ENCODE measurements at regions not wholly inside any gene's neighbourhood (a gene's known extent, or its start where the extent isn't known, plus 50 kb on each side); places are given as distances from the start of the nearest gene placed in this dataset.

GRCh38 chr9:73234008-73234360 lies 82.3 kb downstream of the ANXA1 start:
- no peaks in the 10 kb centered on the region for H3K4me1 ChIP-seq (ENCODE audit: insufficient read depth, low read length, poor library complexity, severe bottlenecking)
- H3K79me2 ChIP-seq (ENCODE audit: insufficient read depth, low read depth, low read length): no peaks in the 10 kb centered on the region
- no peak overlapping the region for H3K4me2 ChIP-seq (ENCODE audit: low read length)
- H3K9me3 ChIP-seq (ENCODE audit: low read length): no peaks in the 10 kb centered on the region
- H3K36me3 ChIP-seq (ENCODE audit: insufficient read depth, low read length): no peaks in the 10 kb centered on the region
- CTCF ChIA-PET (ENCODE audit: unreplicated experiment): no interaction called here
- no peak for TF ChIP-seq EZH2phosphoT487 (IDR thresholded peaks at IDR 0.05; ENCODE audit: borderline replicate concordance, low read depth, low read length)
- no peak for TF ChIP-seq CTCF (conservative IDR thresholded peaks at IDR 0.05; ENCODE audit: low read length)
- DNase-seq (ENCODE audit: low spot score): no peak
- no TSS peak for BruUV-seq (replicated peaks)
- intact Hi-C loops (cut with micrococcal nuclease; ENCODE audit: unreplicated experiment): no loop called here
- no peak overlapping the region for H2AFZ ChIP-seq (ENCODE audit: low read length)
- no peaks in the 10 kb centered on the region for H3K9me2 ChIP-seq (ENCODE audit: insufficient read depth, low read length)
- no peak overlapping the region for H3K27ac ChIP-seq (ENCODE audit: low read depth, low read length, poor library complexity, severe bottlenecking)
- no peak overlapping the region for H3K4me3 ChIP-seq (ENCODE audit: low read depth, low read length, poor library complexity, severe bottlenecking)
- POLR2A ChIA-PET: no interaction called here
- no peaks in the 10 kb centered on the region for H4K20me1 ChIP-seq (ENCODE audit: insufficient read depth, low read length)

GRCh38 chr9:73237140-73237539 lies 85.5 kb downstream of the ANXA1 start:
- no TSS peak for BruUV-seq (replicated peaks)
- Histone ChIP-seq H4K20me1 (ENCODE audit: insufficient read depth, low read length) (no peaks in the 10 kb centered on the region), H3K4me3 (ENCODE audit: low read depth, low read length, poor library complexity, severe bottlenecking) (no peak overlapping the region), H2AFZ (ENCODE audit: low read length) (no peak overlapping the region), H3K4me1 (ENCODE audit: insufficient read depth, low read length, poor library complexity, severe bottlenecking) (no peaks in the 10 kb centered on the region), H3K9me2 (ENCODE audit: insufficient read depth, low read length) (no peaks in the 10 kb centered on the region), H3K27ac (ENCODE audit: low read depth, low read length, poor library complexity, severe bottlenecking) (no peak overlapping the region), H3K9me3 (ENCODE audit: low read length) (no peaks in the 10 kb centered on the region), H3K79me2 (ENCODE audit: insufficient read depth, low read depth, low read length) (no peaks in the 10 kb centered on the region), H3K36me3 (ENCODE audit: insufficient read depth, low read length) (no peaks in the 10 kb centered on the region), H3K4me2 (ENCODE audit: low read length) (no peak overlapping the region)
- TF ChIP-seq CTCF (conservative IDR thresholded peaks at IDR 0.05; ENCODE audit: low read length) (no peak), EZH2phosphoT487 (IDR thresholded peaks at IDR 0.05; ENCODE audit: borderline replicate concordance, low read depth, low read length) (no peak)
- ChIA-PET CTCF (ENCODE audit: unreplicated experiment) (no interaction called here), POLR2A (interaction anchor here (0.6 to 0.7 kb wide), 2 partner anchors 28 to 56 kb away, joined by 3 to 4 read pairs; no protein-coding TSS in a partner anchor)
- no peak for DNase-seq (ENCODE audit: low spot score)
- intact Hi-C loops (cut with micrococcal nuclease; ENCODE audit: unreplicated experiment): no loop called here

GRCh38 chr9:73239570-73240265 lies 88.1 kb downstream of the ANXA1 start:
- no peaks in the 10 kb centered on the region for H3K4me1 ChIP-seq (ENCODE audit: insufficient read depth, low read length, poor library complexity, severe bottlenecking)
- no peaks in the 10 kb centered on the region for H4K20me1 ChIP-seq (ENCODE audit: insufficient read depth, low read length)
- H3K27ac ChIP-seq (ENCODE audit: low read depth, low read length, poor library complexity, severe bottlenecking): no peak overlapping the region
- H2AFZ ChIP-seq (ENCODE audit: low read length): no peak overlapping the region
- no peaks in the 10 kb centered on the region for H3K9me2 ChIP-seq (ENCODE audit: insufficient read depth, low read length)
- H3K9me3 ChIP-seq (ENCODE audit: low read length): no peaks in the 10 kb centered on the region
- no peak for DNase-seq (ENCODE audit: low spot score)
- no peaks in the 10 kb centered on the region for H3K79me2 ChIP-seq (ENCODE audit: insufficient read depth, low read depth, low read length)
- ChIA-PET CTCF (ENCODE audit: unreplicated experiment) (no interaction called here), POLR2A (interaction anchor here (0.7 kb wide), 1 partner anchor 1038 kb away, joined by 3 read pairs; no protein-coding TSS in a partner anchor)
- H3K4me2 ChIP-seq (ENCODE audit: low read length): no peak overlapping the region
- TF ChIP-seq EZH2phosphoT487 (IDR thresholded peaks at IDR 0.05; ENCODE audit: borderline replicate concordance, low read depth, low read length) (no peak), CTCF (conservative IDR thresholded peaks at IDR 0.05; ENCODE audit: low read length) (no peak)
- intact Hi-C loops (cut with micrococcal nuclease; ENCODE audit: unreplicated experiment): no loop called here
- H3K36me3 ChIP-seq (ENCODE audit: insufficient read depth, low read length): no peaks in the 10 kb centered on the region
- no peak overlapping the region for H3K4me3 ChIP-seq (ENCODE audit: low read depth, low read length, poor library complexity, severe bottlenecking)
- BruUV-seq (replicated peaks): no TSS peak

Data from OCI-LY7 (cell line).